Mammary epithelial cell (primary cell): ENCODE measurements at regions not wholly inside any gene's neighbourhood (a gene's known extent, or its start where the extent isn't known, plus 50 kb on each side); places are given as distances from the start of the nearest gene placed in this dataset.

Experiments
- CTCF ChIP-seq, 2 donors: IDR thresholded peaks in 1 of 2; conservative IDR thresholded peaks in 1 of 2; 2 replicates each; pipeline ENCODE4 v1.5.1; 2011 to 2012; ENCODE audit warnings: inconsistent platforms in 2 of 2, low read length in 2 of 2, mild to moderate bottlenecking in 2 of 2, control low read depth in 1 of 2, low read depth in 1 of 2; ENCODE audit not compliant: insufficient read depth in 1 of 2; ENCODE audit errors: extremely low read depth in 1 of 2
- EZH2 ChIP-seq: IDR thresholded peaks from 2 replicates; pipeline ENCODE4 v1.6.1; 2012; ENCODE audit warnings: low read length, inconsistent platforms, borderline replicate concordance

GRCh38 chr2:241985986-241986329 lies 116.4 kb downstream of the RTP5 start:
- TF ChIP-seq CTCF (conservative IDR thresholded peaks at IDR 0.05 in 1 of 2, IDR thresholded peaks at IDR 0.05 in 1 of 2; ENCODE audit: extremely low read depth in 1 of 2, insufficient read depth in 1 of 2, low read depth in 1 of 2, low read length in 2 of 2): no peak
- no peak for TF ChIP-seq EZH2
